H1 (cell line): ENCODE measurements at regions not wholly inside any gene's neighbourhood (a gene's known extent, or its start where the extent isn't known, plus 50 kb on each side); places are given as distances from the start of the nearest gene placed in this dataset.

Experiments used
- CTCF ChIA-PET: fragments of 300-600 bp; sonication (Branson Sonifier 250); formaldehyde crosslinking; loops from one replicate; lab custom pipeline; 2021; ENCODE audit not compliant: partially characterized antibody; lab: Charles Lee
- POLR2A ChIA-PET: fragments of 300-600 bp; sonication (Branson Sonifier 250); formaldehyde crosslinking; loops from one replicate; lab custom pipeline; 2021; ENCODE audit warnings: inconsistent platforms; ENCODE audit not compliant: partially characterized antibody; lab: Charles Lee
- DNase-seq, 2 experiments: peaks; one replicate each; pipeline versions ENCODE4 v3.0.0 to v3.0.0-alpha.2; 2010 to 2022; ENCODE audit warnings: low spot score in 2 of 2, low read depth in 1 of 2, mixed read lengths in 1 of 2
- FAIRE-seq: peaks from 2 replicates; lab custom pipeline; 2011; peaks lifted over from hg19 to GRCh38; lab: Jason Lieb, UNC
- H2AFZ ChIP-seq: 2 replicates; pipeline ENCODE4 v1.8.1; 2012; ENCODE audit warnings: low read length, inconsistent platforms
- H2AK5ac ChIP-seq: 2 replicates; pipeline ENCODE4 v1.6.1; 2013; ENCODE audit warnings: low read depth, low read length
- H2BK120ac ChIP-seq: replicated peaks from 2 replicates; pipeline ENCODE3; 2013; ENCODE audit warnings: low read depth, low read length, inconsistent platforms
- H2BK12ac ChIP-seq: 2 replicates; pipeline ENCODE4 v1.6.1; 2013; ENCODE audit warnings: low read depth, low read length
- H2BK15ac ChIP-seq: 2 replicates; pipeline ENCODE4 v1.6.1; 2013; ENCODE audit warnings: low read length
- H2BK20ac ChIP-seq: 2 replicates; pipeline ENCODE4 v1.6.1; 2013; ENCODE audit warnings: low read length
- H2BK5ac ChIP-seq: 2 replicates; pipeline ENCODE4 v1.6.1; 2013; ENCODE audit warnings: low read depth, low read length
- H3K14ac ChIP-seq: 2 replicates; pipeline ENCODE4 v1.6.1; 2013; ENCODE audit warnings: inconsistent platforms; ENCODE audit not compliant: insufficient read length
- H3K18ac ChIP-seq: 2 replicates; pipeline ENCODE4 v1.6.1; 2013; ENCODE audit warnings: low read length; ENCODE audit errors: extremely low read depth
- H3K23ac ChIP-seq: 2 replicates; pipeline ENCODE4 v1.6.1; 2013; ENCODE audit warnings: inconsistent platforms; ENCODE audit not compliant: insufficient read length
- H3K23me2 ChIP-seq: 2 replicates; pipeline ENCODE4 v1.6.1; 2013; ENCODE audit warnings: low read depth, low read length
- H3K27ac ChIP-seq: 2 replicates; pipeline ENCODE4 v1.6.1; 2011; ENCODE audit warnings: low read depth, low read length, inconsistent platforms
- H3K27me3 ChIP-seq, 4 experiments: replicated peaks in 1 of 4; 1 replicate in 1 of 4; 2 replicates in 3 of 4; pipeline versions ENCODE4 v1.6.1 to v1.8.1; 2011 to 2013; ENCODE audit warnings: low read length in 3 of 4, mild to moderate bottlenecking in 3 of 4, inconsistent platforms in 2 of 4, mixed read lengths in 2 of 4, moderate library complexity in 1 of 4; ENCODE audit not compliant: control insufficient read depth in 3 of 4, insufficient read depth in 3 of 4; ENCODE audit errors: extremely low read depth in 1 of 4
- H3K36me3 ChIP-seq, 4 experiments: 2 replicates each; pipeline versions ENCODE4 v1.6.1 to v1.8.1; 2011 to 2013; ENCODE audit warnings: mild to moderate bottlenecking in 4 of 4, low read length in 3 of 4, moderate library complexity in 2 of 4, control low read depth in 1 of 4, inconsistent platforms in 1 of 4; ENCODE audit not compliant: insufficient read depth in 4 of 4, control insufficient read depth in 2 of 4
- H3K4ac ChIP-seq: replicated peaks from 2 replicates; pipeline ENCODE3; 2013; ENCODE audit warnings: low read length, low read depth, mixed read lengths, inconsistent platforms; ENCODE audit not compliant: insufficient read length
- H3K4me1 ChIP-seq, 4 experiments: replicated peaks in 1 of 4; 1 replicate in 1 of 4; 2 replicates in 3 of 4; pipeline versions ENCODE4 v1.6.1 to v1.8.1; 2011 to 2013; ENCODE audit warnings: low read length in 3 of 4, inconsistent platforms in 2 of 4, mixed read lengths in 1 of 4; ENCODE audit not compliant: insufficient read depth in 4 of 4, control insufficient read depth in 3 of 4
- H3K4me2 ChIP-seq, 2 experiments: 2 replicates each; pipeline versions ENCODE4 v1.6.1 to v1.8.1; 2011 to 2013; ENCODE audit warnings: low read depth in 2 of 2, low read length in 2 of 2, control low read depth in 1 of 2, inconsistent platforms in 1 of 2, mild to moderate bottlenecking in 1 of 2; ENCODE audit not compliant: insufficient read depth in 1 of 2
- H3K4me3 ChIP-seq, 4 experiments: fragments of 200-600, 300-600 bp in 1 of 4; sonication (generic), shearing (Covaris generic), sonication (Bioruptor Twin) in 1 of 4; 2 replicates each; pipeline versions ENCODE4 v1.5.1 to v1.8.1; 2011 to 2016; ENCODE audit warnings: low read length in 4 of 4, low read depth in 3 of 4, control low read depth in 2 of 4, inconsistent platforms in 2 of 4, mild to moderate bottlenecking in 2 of 4, mixed read lengths in 1 of 4, moderate library complexity in 1 of 4; ENCODE audit not compliant: insufficient read depth in 2 of 4; ENCODE audit errors: extremely low read depth in 1 of 4
- H3K56ac ChIP-seq: replicated peaks from 2 replicates; pipeline ENCODE3; 2013; ENCODE audit warnings: low read depth, mild to moderate bottlenecking, mixed read lengths, low read length, inconsistent platforms; ENCODE audit not compliant: insufficient read length
- H3K79me1 ChIP-seq: 2 replicates; pipeline ENCODE4 v1.6.1; 2013; ENCODE audit warnings: low read depth, low read length, control low read depth
- H3K79me2 ChIP-seq, 2 experiments: 2 replicates each; pipeline versions ENCODE4 v1.6.1 to v1.8.1; 2012 to 2013; ENCODE audit warnings: low read length in 2 of 2, mild to moderate bottlenecking in 2 of 2, inconsistent platforms in 1 of 2; ENCODE audit not compliant: insufficient read depth in 2 of 2, control insufficient read depth in 1 of 2
- H3K9ac ChIP-seq, 4 experiments: replicated peaks in 1 of 4; 1 replicate in 1 of 4; 2 replicates in 3 of 4; pipeline versions ENCODE4 v1.6.1 to v1.8.1; 2011 to 2013; ENCODE audit warnings: low read depth in 3 of 4, low read length in 3 of 4, control low read depth in 2 of 4, mild to moderate bottlenecking in 2 of 4, moderate library complexity in 2 of 4, inconsistent platforms in 1 of 4; ENCODE audit errors: extremely low read depth in 1 of 4
- H3K9me3 ChIP-seq, 2 experiments: 2 replicates each; pipeline versions ENCODE4 v1.6.1 to v1.8.1; 2012 to 2013; ENCODE audit warnings: mild to moderate bottlenecking in 2 of 2, moderate library complexity in 2 of 2, control low read depth in 1 of 2, inconsistent platforms in 1 of 2, low read depth in 1 of 2, low read length in 1 of 2, mixed read lengths in 1 of 2; ENCODE audit not compliant: insufficient read depth in 2 of 2
- H4K20me1 ChIP-seq, 2 experiments: replicated peaks in 1 of 2; 2 replicates each; pipeline versions ENCODE3 to v1.8.1; 2011 to 2013; ENCODE audit warnings: inconsistent platforms in 2 of 2, low read length in 2 of 2, mild to moderate bottlenecking in 1 of 2; ENCODE audit not compliant: insufficient read depth in 2 of 2, control insufficient read depth in 1 of 2
- H4K5ac ChIP-seq: 2 replicates; pipeline ENCODE4 v1.6.1; 2013; ENCODE audit warnings: low read length, low read depth, mixed read lengths, inconsistent platforms; ENCODE audit not compliant: insufficient read length
- H4K8ac ChIP-seq: 2 replicates; pipeline ENCODE4 v1.8.0; 2013; ENCODE audit warnings: mild to moderate bottlenecking, moderate library complexity, low read length, inconsistent platforms; ENCODE audit not compliant: insufficient read depth; ENCODE audit errors: extremely low read depth
- H4K91ac ChIP-seq: replicated peaks from 2 replicates; pipeline ENCODE3; 2013; ENCODE audit warnings: low read length, mixed read lengths, inconsistent platforms; ENCODE audit not compliant: insufficient read length
- ASH2L ChIP-seq: fragments of 200-600, 300-600 bp; sonication (generic); IDR thresholded peaks from one replicate; pipeline ENCODE4 v1.7.1; 2017; ENCODE audit warnings: low read length
- ATF3 ChIP-seq: IDR thresholded peaks from 2 replicates; pipeline ENCODE4 v1.6.1; 2011; ENCODE audit warnings: low read depth, mild to moderate bottlenecking, low read length; ENCODE audit not compliant: insufficient read depth
- BACH1 ChIP-seq: IDR thresholded peaks from 2 replicates; pipeline ENCODE4 v1.6.1; 2012; ENCODE audit warnings: low read length, improper control_type of control experiment
- BCL11A ChIP-seq, 2 experiments: IDR thresholded peaks; one replicate each; pipeline ENCODE4 v1.6.1; 2011; ENCODE audit warnings: low read depth in 2 of 2, low read length in 2 of 2, mild to moderate bottlenecking in 2 of 2
- CBX8 ChIP-seq: fragments of 300-800, 300-1000 bp; sonication (generic); IDR thresholded peaks from 2 replicates; pipeline ENCODE4 v1.7.1; 2016; ENCODE audit warnings: low read depth, low read length, borderline replicate concordance
- CEBPB ChIP-seq: IDR thresholded peaks from 2 replicates; pipeline ENCODE4 v1.6.1; 2012; ENCODE audit warnings: low read depth, low read length
- CHD1 ChIP-seq: IDR thresholded peaks from 2 replicates; pipeline ENCODE4 v1.6.1; 2012; ENCODE audit warnings: low read depth, low read length, improper control_type of control experiment
- EZH2 ChIP-seq: fragments of 200-600 bp; sonication (generic); IDR thresholded peaks from 2 replicates; pipeline ENCODE4 v1.7.1; 2012; ENCODE audit warnings: low read depth, mild to moderate bottlenecking, moderate library complexity, low read length, inconsistent platforms; ENCODE audit not compliant: severe bottlenecking
- HDAC6 ChIP-seq: IDR thresholded peaks from one replicate; pipeline ENCODE4 v1.7.1; 2012; ENCODE audit warnings: low read depth, mild to moderate bottlenecking, inconsistent platforms, low read length, moderate library complexity
- MAX ChIP-seq: IDR thresholded peaks from 2 replicates; pipeline ENCODE4 v1.6.1; 2012; ENCODE audit warnings: inconsistent platforms
- NANOG ChIP-seq: IDR thresholded peaks from 2 replicates; pipeline ENCODE4 v1.6.1; 2011; ENCODE audit warnings: low read length, low read depth, mild to moderate bottlenecking, inconsistent platforms; ENCODE audit not compliant: insufficient read depth, poor library complexity, severe bottlenecking
- RBBP5 ChIP-seq: IDR thresholded peaks from 2 replicates; pipeline ENCODE4 v1.7.1; 2012; ENCODE audit warnings: low read depth, mild to moderate bottlenecking, inconsistent platforms, low read length, moderate library complexity, borderline replicate concordance
- ZNF274 ChIP-seq: IDR thresholded peaks from 2 replicates; pipeline ENCODE4 v1.7.0; 2012; ENCODE audit warnings: low read length, borderline replicate concordance; ENCODE audit errors: extremely low read depth
- WGBS, 2 experiments: shearing (Covaris generic) in 1 of 2; methylation state at CpG; one replicate each; pipeline versions ENCODE4 v1.1.6 to v1.1.7; 2013 to 2015; ENCODE audit warnings: low lambda C conversion rate in 2 of 2, mixed read lengths in 2 of 2, inconsistent platforms in 1 of 2, low coverage in 1 of 2, missing lambda C conversion rate in 1 of 2; ENCODE audit not compliant: insufficient replicate concordance in 2 of 2, insufficient coverage in 1 of 2, insufficient read length in 1 of 2; ENCODE audit errors: extremely low coverage in 1 of 2, missing lambda C conversion rate in 1 of 2; 5-methylcytosine and 5-hydroxymethylcytosine counted together

GRCh38 chr15:31869686-31870307, 160.5 kb upstream of the CHRNA7 start:
- Histone ChIP-seq H2BK15ac (no peak overlapping the region), H3K4me3 (peak overlapping the region; percentile 41 to 64 (median 50)), H3K56ac (no peak overlapping the region), H3K4ac (no peak overlapping the region), H2BK5ac (no peak overlapping the region), H3K4me2 (peak overlapping the region; percentile 68 to 84), H3K27me3 (peaks cover 0 to 14% (median 11%) of the 10 kb centered on the region in 4 experiments; a peak in 5 of 7 replicates), H3K14ac (no peak overlapping the region), H3K36me3 (no peaks in the 10 kb centered on the region), H3K79me2 (no peaks in the 10 kb centered on the region), H3K4me1 (peaks cover 1 to 7% (median 3%) of the 10 kb centered on the region in 4 experiments; a peak in 4 of 7 replicates), H3K9ac (no peak overlapping the region), H3K18ac (no peak overlapping the region), H2BK120ac (no peak overlapping the region), H3K79me1 (no peaks in the 10 kb centered on the region; the same call in 1 of the 2 replicates), H3K23ac (no peak overlapping the region), H2AFZ (no peak overlapping the region), H4K20me1 (peaks cover 0 to 1% of the 10 kb centered on the region in 2 experiments), H3K9me3 (no peaks in the 10 kb centered on the region), H3K23me2 (peaks cover 8% of the 10 kb centered on the region; the same call in 1 of the 2 replicates), H2BK20ac (no peak overlapping the region), H2AK5ac (no peak overlapping the region), H3K27ac (no peak overlapping the region), H4K5ac (no peak overlapping the region), H4K91ac (no peak overlapping the region), H2BK12ac (no peak overlapping the region), H4K8ac (no peak overlapping the region)
- DNase-seq (no peak), FAIRE-seq (no peak)
- CTCF ChIA-PET = interaction anchor here (0.9 to 1.3 kb wide), 2 partner anchors 17 to 105 kb away, joined by 3 read pairs; no protein-coding TSS in a partner anchor
- POLR2A ChIA-PET = no interaction called here
- 5% methylated on average over 22 of the region's 60 CpGs; no CpG with 5 or more reads in 1 of the 2 experiments for WGBS, 2 experiments
- TF ChIP-seq ZNF274 (no peak), MAX (no peak), ATF3 (no peak), CEBPB (no peak), CHD1 (no peak), BACH1 (no peak), ASH2L (no peak), CBX8 (no peak), EZH2 (peak; percentile 43), BCL11A (IDR thresholded peaks at IDR 0.05; ENCODE audit: low read depth in 2 of 2, low read length in 2 of 2) (no peak), HDAC6 (no peak), RBBP5 (peak; percentile 23; the same call in 1 of the 2 replicates), NANOG (no peak)
